DOHH2 (cell line): ENCODE measurements at regions not wholly inside any gene's neighbourhood (a gene's known extent, or its start where the extent isn't known, plus 50 kb on each side); places are given as distances from the start of the nearest gene placed in this dataset.

Experiments
- H3F3A ChIP-seq: fragments of 200-600 bp; sonication (generic), shearing (Covaris generic); 2 replicates; pipeline ENCODE4 v1.6.0; 2016; ENCODE audit warnings: antibody characterized with exemption, mild to moderate bottlenecking; ENCODE audit not compliant: control insufficient read depth, insufficient read depth
- H3K27ac ChIP-seq: fragments of 200-600 bp; sonication (generic); 2 replicates; pipeline ENCODE4 v1.5.1; 2014; ENCODE audit warnings: low read depth, mild to moderate bottlenecking, low read length, moderate library complexity
- H3K27me3 ChIP-seq: fragments of 200-600 bp; sonication (generic); 2 replicates; pipeline ENCODE4 v1.6.1; 2014; ENCODE audit warnings: mild to moderate bottlenecking, low read length, mixed read lengths; ENCODE audit not compliant: control insufficient read depth
- H3K36me3 ChIP-seq: fragments of 200-600 bp; sonication (generic); 2 replicates; pipeline ENCODE4 v1.6.1; 2014; ENCODE audit warnings: mild to moderate bottlenecking, low read length, moderate library complexity, mixed read lengths; ENCODE audit not compliant: control insufficient read depth
- H3K4me1 ChIP-seq: fragments of 200-600 bp; sonication (generic); 2 replicates; pipeline ENCODE4 v1.6.1; 2014; ENCODE audit warnings: mild to moderate bottlenecking, low read length, mixed read lengths; ENCODE audit not compliant: control insufficient read depth
- H3K4me2 ChIP-seq: fragments of 200-600 bp; sonication (generic); 2 replicates; pipeline ENCODE4 v1.6.0; 2014; ENCODE audit warnings: mild to moderate bottlenecking, low read length, moderate library complexity
- H3K4me3 ChIP-seq: fragments of 200-600 bp; sonication (generic); 2 replicates; pipeline ENCODE4 v1.5.1; 2014; ENCODE audit warnings: mild to moderate bottlenecking, low read length, mixed read lengths
- H3K79me2 ChIP-seq: fragments of 200-600 bp; sonication (generic); 2 replicates; pipeline ENCODE4 v1.6.1; 2014; ENCODE audit warnings: mild to moderate bottlenecking, low read length, mixed read lengths; ENCODE audit not compliant: control insufficient read depth
- H3K9me2 ChIP-seq: fragments of 200-600 bp; sonication (generic); replicated peaks from 2 replicates; pipeline ENCODE4 v1.6.1; 2014; ENCODE audit warnings: mild to moderate bottlenecking, low read length, mixed read lengths; ENCODE audit not compliant: control insufficient read depth
- H3K9me3 ChIP-seq: fragments of 200-600 bp; sonication (generic); 2 replicates; pipeline ENCODE4 v1.6.1; 2014; ENCODE audit warnings: antibody characterized with exemption, low read length, mixed read lengths; ENCODE audit not compliant: control insufficient read depth, insufficient read depth
- H4K20me1 ChIP-seq: fragments of 200-600 bp; sonication (generic); 2 replicates; pipeline ENCODE4 v1.6.0; 2014; ENCODE audit warnings: low read depth, mild to moderate bottlenecking, antibody characterized with exemption, low read length, moderate library complexity; ENCODE audit not compliant: control insufficient read depth, insufficient read depth
- CTCF ChIP-seq: fragments of 200-600 bp; sonication (generic); IDR thresholded peaks from one replicate; pipeline ENCODE4 v1.5.1; 2014; ENCODE audit warnings: antibody characterized with exemption, mild to moderate bottlenecking, low read depth, low read length; ENCODE audit not compliant: poor library complexity, severe bottlenecking
- EZH2phosphoT487 ChIP-seq: fragments of 200-600 bp; sonication (generic); IDR thresholded peaks from 2 replicates; pipeline ENCODE4 v1.6.1; 2017; ENCODE audit warnings: borderline replicate concordance, mild to moderate bottlenecking, antibody characterized with exemption, low read length, moderate library complexity, mixed read lengths

DNA sequence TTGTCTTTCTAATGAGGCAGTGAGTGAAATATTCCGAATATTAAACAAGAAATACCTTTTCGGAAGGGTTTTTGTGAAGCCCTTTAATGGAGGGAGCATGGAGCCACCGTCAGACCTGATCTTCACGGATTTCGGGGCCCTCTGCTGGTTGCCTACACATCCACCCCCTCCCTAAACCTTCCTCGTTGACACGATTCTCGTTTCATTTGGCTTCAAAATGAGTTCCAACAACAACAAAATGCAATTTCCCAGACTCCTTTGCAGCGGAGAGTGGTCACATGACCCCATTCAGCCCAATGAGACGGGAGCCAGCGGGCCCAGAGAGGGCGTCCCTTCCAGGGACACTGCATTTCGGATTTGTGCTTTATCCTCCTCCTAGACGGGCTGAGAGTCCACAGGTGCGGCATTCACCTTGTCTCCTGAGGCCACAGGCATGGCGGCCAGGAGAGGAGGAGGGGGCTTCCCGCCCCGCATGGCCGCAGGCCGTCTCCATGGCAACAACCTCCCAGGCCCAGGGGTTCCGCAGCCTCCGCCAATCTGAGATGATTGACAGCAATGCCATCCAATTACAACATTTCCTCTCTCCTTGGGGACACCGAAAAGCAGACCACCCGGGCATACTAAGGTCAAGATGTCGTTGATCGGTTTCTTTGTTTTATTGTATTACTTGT, 259.8 kb downstream of the C16orf95 start:
- Histone ChIP-seq H4K20me1 (no peaks in the 10 kb centered on the region), H3F3A (peaks cover 3% of the 10 kb centered on the region; the same call in 1 of the 2 replicates), H3K27me3 (no peaks in the 10 kb centered on the region), H3K9me2 (no peaks in the 10 kb centered on the region), H3K36me3 (no peaks in the 10 kb centered on the region), H3K4me3 (no peak overlapping the region), H3K27ac (no peak overlapping the region), H3K4me2 (no peak overlapping the region), H3K4me1 (peaks cover 21% of the 10 kb centered on the region), H3K9me3 (no peaks in the 10 kb centered on the region), H3K79me2 (no peaks in the 10 kb centered on the region)
- TF ChIP-seq EZH2phosphoT487 (no peak), CTCF (no peak)

DNA sequence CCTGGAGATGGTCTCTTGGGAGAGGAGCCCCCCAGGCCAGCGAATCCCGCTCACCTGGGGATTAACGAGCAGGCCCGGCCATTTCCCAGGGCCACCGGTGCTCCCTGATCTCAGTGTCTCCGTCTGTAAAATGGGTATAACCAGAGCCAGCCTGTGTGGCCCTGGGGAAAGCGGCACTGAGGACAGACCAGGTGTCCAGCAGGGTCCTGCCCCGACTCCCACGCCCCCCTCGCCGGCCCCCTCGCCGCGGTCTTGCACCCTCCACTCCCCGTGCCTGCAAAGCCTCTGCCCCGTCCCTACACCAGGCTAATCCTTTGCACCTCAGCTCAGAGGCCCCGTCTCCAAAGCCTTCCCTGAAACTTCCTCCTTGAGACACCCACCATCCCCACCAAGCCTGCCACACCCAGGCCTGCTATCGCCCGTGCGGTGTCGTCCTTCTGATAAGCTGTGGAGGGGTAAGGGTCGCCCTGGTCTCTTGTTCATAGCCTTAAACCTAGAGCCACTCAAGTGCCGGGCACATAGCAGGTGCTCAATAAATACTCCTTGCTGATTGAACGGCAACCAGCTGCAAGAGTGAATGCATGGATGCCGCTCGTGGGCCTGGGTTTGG, 259.1 kb downstream of the C16orf95 start:
- no peaks in the 10 kb centered on the region for H3K9me2 ChIP-seq
- no peaks in the 10 kb centered on the region for H3K27me3 ChIP-seq
- peaks cover 3% of the 10 kb centered on the region; the same call in 1 of the 2 replicates for H3F3A ChIP-seq
- H3K4me1 ChIP-seq: peaks cover 28% of the 10 kb centered on the region
- TF ChIP-seq EZH2phosphoT487: no peak
- TF ChIP-seq CTCF: no peak
- no peaks in the 10 kb centered on the region for H3K36me3 ChIP-seq
- no peaks in the 10 kb centered on the region for H3K9me3 ChIP-seq
- no peak overlapping the region for H3K4me2 ChIP-seq
- 0 out of 2 replicates have a peak, but pooled peaks cover 2% of the 10 kb centered on the region for H3K79me2 ChIP-seq
- H4K20me1 ChIP-seq: no peaks in the 10 kb centered on the region
- H3K27ac ChIP-seq: no peak overlapping the region
- H3K4me3 ChIP-seq: no peak overlapping the region

DNA sequence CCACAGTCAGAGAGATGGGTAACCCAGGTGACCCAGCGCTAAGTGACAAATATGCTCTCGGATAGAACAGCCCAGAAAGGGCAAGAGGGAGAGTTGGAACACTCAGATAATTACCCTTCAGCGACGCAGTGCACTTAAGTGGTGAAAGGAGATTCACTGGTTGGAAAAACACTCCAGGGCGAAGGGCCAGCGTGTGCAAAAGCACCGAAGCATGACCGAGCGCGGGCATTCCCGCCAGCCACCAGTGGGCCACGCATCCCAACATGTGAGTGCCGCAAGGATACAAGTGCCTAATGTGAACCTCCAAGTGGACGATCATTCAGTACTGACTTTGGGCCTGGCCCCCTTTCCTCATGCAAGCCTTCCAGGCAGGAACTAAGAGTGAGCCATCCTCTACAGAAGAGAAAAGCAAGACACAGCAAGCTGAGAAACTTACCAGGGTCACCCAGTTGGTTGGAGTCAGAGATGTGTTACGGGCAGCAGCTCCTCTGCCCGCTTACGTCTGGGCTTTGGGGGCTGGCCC, 258.4 kb downstream of the C16orf95 start:
- no peak overlapping the region for H3K27ac ChIP-seq
- no peak for TF ChIP-seq EZH2phosphoT487
- TF ChIP-seq CTCF: no peak
- no peaks in the 10 kb centered on the region for H4K20me1 ChIP-seq
- 0 out of 2 replicates have a peak, but pooled peaks cover 2% of the 10 kb centered on the region for H3K79me2 ChIP-seq
- no peaks in the 10 kb centered on the region for H3K27me3 ChIP-seq
- H3K4me2 ChIP-seq: no peak overlapping the region
- H3F3A ChIP-seq: peaks cover 6% of the 10 kb centered on the region
- H3K4me3 ChIP-seq: no peak overlapping the region
- no peaks in the 10 kb centered on the region for H3K9me2 ChIP-seq
- H3K9me3 ChIP-seq: no peaks in the 10 kb centered on the region
- peaks cover 36% of the 10 kb centered on the region for H3K4me1 ChIP-seq
- H3K36me3 ChIP-seq: no peaks in the 10 kb centered on the region
